ENCODE measurements at regions not wholly inside any gene's neighbourhood (a gene's known extent, or its start where the extent isn't known, plus 50 kb on each side); places are given as distances from the start of the nearest gene placed in this dataset.
"Not testable (repeated sequence)": the region's sequence is repeated elsewhere in the genome, so short reads cannot be mapped to it uniquely, and the experiment has no call there.

DNA sequence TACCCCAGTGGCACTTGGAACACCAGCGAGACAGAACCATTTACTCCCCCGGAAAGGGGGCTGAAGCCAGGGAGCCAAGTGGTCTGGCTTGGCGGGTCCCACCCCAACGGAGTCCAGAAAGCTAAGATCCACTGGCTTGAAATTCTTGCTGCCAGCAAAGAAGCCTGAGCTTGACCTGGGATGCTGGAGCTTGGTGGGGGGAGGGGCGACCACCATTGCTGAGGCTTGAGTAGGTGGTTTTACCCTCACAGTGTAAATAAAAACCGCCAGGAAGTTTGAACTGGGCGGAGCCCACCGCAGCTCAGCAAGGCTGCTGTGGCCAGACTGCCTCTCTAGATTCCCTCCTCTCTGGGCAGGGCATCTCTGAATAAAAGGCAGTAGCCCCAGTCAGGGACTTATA is 62.8 kb downstream of the RPS24 start:
- DNase-seq, result not testable (repeated sequence)

DNA sequence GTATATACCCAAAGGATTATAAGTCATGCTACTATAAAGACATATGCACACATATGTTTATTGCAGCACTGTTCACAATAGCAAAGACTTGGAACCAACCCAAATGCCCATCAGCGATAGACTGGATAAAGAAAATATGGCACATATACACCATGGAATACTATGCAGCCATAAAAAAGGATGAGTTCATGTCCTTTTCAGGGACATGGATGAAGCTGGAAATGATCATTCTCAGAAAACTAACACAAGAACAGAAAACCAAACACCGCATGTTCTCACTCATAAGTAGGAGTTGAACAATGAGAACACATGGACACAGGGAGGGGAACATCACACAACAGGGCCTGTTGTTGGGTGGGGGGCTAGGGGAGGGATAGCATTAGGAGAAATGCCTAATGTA is 68.9 kb downstream of the RPS24 start:
- DNase-seq, result not testable (repeated sequence)

DNA sequence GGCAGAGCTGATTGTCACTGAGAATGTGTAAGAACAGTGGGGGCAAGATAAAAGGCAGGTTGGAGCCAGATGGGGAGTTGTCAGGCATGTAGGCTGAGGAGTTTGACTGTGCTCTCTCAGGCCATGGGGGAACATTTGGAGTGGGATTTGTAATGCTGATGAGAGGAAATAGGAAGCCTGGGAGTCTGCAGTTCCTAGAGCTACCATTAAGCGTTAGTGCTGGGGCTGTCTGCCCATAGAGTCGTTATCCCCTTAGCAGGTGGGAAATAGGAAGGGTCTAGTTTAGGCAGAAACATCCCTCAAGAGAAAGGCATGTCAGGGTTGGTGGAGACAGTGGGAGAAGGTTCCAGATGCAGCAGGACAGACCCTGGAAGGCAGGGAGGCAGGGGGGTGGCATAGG is 75.5 kb downstream of the RPS24 start:
- no peak for DNase-seq

DNA sequence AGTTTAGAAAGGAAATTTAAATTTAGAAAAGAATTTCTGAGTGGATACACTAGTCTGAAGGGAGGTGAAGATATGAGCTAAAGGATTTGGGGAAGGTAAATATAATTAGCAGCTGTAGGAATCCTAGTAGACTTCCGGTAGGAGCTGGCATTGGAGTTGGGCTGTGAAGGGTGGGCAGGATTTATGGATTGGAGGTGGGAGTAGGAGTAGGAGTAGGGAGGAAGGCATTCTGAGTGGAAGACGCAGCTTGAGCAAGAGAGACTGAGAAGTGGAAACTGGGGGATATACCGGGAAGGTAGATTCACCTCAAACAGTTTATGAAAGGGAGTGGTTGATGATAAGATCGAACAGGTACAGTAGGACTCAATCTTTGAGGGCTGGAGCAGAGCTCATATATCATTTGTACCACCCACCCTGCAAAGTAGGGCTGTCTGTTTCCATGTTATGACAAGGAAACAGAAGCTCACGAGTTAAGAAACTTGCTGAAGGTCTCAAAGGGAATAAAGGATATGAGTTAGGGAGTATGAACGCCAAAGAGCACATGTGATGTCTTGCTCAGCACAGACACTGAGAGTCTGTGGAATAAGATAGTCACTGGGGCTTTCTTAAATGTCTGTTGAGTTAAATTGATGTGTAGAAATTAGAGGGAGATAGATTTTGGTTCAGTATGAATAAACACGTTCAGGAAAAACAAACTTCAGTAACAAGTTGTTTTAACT is 81.6 kb downstream of the RPS24 start:
- no peak for DNase-seq

DNA sequence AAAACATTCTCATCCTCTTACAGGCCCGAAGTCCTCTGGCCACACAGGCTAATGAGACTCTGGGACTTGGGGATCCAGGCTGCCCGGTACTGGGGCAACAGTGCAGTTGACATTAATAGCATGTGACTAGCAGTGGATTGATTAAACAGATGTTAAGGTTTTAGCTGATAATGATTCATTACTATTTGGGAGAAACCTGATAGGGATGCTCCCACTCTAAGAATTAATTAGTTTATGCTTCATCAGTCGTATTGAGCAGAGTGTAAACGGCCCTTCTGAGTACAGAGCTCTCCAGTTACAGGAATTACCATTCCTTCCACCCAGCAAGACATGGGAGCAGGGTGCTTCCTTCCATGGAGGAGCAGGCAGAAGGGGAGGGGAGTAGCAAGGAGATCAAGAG is 82.7 kb downstream of the RPS24 start:
- no peak for DNase-seq

DNA sequence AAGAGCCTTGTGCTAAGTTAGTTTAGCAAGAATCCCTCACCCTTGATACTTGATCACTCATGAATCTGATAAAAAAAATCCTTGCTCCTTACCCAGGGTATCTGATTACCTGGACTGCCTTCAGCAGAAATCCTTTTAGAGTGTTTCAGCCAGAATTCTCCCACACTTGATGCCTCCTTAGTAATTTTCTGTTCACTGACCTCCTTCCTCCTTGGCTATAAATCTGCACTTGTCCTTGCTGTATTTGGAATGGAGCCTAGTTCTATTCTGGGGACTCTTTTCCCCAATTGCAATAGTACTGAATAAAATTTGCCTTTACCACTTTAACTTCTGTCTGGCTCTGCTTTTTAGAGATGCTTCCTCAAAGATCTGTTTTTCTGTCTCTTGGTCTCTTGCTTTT is 84.9 kb downstream of the RPS24 start:
- DNase-seq, result no peak

DNA sequence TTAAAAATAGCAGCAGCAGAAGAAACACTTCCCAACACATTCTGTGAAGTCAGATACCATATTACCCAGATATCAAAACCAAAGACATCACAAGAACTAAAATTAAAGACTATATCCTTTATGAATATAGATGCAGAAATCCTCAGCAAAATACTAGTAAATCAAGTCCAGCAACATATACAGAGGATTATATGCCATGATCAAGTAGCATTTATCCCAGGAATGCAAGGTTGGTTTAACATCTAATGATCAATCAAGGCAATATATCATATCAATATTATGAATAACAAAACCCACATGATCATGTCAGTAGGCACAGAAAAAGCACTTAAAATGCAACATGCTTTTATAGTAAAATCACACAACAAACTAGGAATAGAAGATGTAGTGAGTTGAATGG is 88.1 kb downstream of the RPS24 start:
- no peak for DNase-seq

DNA sequence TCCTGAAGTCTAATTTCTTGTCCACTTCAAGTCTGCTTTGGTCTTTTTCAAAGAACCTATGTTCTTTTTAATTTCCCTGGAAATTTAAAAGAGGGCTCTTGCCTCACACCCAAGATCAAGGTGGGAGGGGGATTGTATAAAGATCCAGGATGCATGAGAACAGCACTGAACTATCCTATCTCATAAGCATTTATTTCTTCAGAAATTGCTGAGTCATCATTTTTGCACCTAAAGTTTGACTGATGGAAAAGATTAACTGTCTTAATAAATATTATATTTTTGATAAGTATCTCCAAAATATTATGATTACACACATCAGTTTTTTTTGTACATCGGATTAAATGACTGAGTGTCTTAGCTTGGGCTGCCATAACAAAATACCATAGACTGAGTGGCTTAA is 90.5 kb downstream of the RPS24 start:
- DNase-seq, result no peak

DNA sequence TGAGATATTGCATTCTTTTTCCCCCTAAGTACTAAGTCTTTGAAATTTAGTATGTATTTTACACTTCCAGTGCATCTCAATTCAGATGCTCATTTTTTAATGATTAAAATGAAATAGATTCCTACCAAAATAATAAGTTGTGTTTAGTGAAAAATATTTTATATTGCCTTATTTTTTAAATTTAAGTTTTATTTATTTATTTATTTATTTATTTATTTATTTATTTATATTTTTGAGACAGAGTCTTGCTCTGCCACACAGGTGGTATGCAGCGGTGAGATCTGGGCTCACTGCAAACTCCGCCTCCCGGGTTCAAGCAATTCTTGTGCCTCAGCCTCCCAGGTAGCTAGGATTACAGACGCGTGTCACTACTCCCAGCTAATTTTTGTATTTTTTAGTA is 95.5 kb downstream of the RPS24 start:
- no peak for DNase-seq

DNA sequence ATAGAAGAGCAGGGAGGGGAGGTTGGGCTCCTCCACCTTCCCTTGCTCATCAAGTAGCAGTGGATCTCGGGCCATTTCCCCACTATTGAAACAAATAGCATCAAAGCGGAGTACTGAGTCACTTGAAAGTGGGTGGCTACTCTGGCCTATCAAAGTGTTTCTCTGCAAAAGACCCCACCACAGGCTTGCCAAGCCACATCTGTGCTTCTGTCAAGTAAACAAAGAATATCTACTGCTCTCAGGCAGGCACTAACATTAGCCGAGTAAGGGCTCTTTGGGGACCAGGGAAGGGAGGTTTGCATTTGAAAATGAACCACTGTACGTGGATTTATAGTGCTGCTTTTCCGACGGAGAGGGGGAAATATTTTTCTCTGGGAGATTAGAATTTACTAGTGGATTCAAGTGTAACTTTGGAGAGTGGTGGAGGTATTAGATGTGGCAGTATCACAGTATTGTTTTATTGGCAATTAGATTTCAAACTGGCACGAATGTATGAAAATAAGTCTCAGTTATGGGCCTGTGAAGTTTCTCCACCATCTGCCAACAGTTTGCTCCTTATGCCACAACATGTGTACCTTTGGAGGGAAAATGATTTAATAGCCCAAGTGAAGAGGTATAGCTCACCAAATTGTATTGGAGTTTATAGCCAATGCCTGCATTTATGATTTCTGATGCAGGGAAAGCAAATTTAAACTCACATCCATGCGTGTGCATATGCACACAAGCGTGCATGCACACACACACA is 97.5 kb downstream of the RPS24 start:
- DNase-seq, result no peak

DNA sequence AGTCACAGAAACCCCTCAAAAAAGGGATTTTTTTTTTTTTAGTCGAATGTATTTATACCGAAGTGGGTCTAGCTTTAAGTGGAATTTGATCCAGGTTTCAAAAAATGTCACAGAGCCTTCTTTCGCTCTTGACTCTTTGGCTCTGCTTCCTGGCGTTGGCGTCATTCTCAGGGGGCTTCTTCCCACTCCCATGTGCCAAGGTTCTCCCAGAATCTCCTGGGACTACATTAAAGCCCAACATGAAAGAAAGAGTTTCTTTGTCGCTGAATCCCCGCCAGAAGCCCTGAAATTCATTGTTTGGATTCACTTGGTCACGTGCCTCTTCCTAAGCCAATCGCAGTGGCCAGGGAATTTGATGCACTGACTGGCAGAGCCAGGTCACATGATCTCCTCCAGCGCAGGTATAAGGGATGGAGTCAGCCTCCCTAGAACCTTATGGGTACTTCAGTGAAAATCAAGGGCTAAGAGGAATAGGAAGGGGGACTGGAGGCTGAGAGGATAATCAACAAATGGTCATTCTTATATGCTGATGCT is 101.2 kb downstream of the RPS24 start:
- no peak for DNase-seq

DNA sequence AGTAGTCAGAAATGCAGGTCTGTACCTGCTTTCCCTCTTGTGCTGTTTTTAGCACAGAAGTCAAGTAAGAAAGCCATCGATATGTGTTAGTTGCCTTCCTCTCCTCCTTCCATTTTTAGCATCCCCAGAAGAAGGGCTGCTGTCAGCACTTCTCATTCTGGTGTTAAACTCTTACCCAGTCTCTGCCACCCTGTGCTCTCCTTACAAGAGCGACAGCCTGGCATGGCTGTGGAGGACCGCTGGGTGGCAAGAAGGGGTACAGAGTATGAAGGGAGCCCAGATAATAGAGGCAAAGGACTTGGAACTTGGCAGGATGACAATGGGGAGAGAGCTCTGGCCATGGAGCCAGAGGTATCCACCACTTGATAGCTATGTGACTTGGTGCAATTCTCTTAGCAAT is 103.5 kb downstream of the RPS24 start:
- no peak for DNase-seq

DNA sequence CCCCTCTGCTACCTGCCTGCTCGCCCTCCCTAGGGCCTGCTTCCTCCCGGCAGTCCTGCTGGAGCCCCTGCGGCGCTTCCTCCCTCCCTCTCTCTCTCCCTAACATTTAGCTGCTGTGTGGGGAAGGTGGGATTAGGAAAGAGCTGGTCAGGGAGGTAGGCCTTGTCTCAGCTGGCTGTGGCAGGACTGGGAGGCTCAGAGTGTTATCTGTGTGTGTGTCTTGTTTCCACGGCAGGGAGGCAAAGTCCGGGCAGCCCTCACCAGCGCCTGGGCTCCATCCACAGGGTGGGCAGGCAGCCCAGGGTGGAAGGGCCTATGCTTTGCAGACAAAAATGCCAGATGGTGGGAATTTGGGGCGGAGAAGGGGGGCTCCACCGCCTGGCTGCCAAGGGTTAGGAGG is 105.7 kb downstream of the RPS24 start:
- no peak for DNase-seq

DNA sequence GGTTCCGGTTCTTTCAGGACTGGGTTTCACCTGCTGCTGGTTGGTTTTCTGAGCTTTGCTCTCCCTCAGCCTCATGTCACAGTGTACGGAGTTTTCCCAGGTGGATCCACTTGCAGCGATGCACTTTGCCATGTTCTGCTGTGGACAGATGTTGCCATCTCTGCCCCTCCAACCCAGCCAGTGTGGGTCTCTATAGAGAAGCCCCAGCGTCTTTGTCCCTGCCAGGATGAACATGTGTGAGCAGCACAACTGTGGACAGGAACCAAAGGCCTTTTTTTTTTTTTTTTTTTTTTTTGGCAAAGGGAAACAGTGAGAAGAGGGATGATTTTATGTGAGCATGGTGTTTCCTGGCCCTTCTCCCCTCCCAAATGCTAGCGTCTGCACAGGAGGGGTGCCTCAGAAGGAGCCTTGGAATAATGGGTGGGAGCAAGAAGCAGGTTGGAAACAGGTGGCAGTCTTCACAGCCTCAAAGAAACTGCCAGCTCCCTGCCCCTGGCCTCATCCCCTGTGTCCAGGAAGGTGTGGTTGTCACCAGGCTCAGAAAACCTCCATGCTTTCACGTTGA is 106.5 kb downstream of the RPS24 start:
- no peak for DNase-seq

DNA sequence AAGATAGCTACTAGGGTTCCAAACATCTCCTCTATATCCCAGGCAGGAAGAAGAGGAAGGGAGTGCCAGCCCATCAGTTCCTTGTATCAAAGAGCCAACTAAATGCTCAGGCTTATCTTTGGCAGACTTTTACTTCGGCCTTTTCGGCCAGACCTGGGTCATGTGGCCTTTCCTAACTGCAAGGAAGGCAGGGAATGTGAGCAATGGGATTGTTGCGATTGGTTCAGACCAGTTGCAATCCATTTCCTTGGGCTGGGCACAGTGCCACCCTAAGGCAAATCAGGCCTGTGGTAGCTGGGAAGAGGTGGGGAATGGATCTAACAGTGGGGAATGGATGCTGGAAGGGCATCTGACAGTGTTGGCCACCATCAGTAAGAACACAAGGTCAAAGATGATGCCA is 109.9 kb downstream of the RPS24 start:
- DNase-seq, result no peak

DNA sequence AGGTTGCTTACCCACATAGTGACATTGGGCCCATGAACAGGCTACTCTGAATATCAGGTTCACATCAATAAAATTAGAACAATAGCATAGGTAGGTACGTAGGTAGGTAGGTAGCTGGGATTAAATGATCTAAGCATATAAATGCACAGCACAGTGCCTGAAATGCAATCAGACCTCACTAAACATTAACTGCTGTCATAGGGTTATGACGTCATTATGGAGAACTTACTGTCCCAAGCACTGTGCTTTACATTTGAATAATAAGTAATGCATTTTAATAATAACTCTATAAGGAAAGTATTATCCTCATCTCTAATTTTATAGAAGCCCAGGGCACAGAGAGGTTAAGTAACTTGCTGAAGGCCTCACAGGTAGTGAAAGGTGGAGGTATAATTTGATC is 112.5 kb downstream of the RPS24 start:
- no peak for DNase-seq

DNA sequence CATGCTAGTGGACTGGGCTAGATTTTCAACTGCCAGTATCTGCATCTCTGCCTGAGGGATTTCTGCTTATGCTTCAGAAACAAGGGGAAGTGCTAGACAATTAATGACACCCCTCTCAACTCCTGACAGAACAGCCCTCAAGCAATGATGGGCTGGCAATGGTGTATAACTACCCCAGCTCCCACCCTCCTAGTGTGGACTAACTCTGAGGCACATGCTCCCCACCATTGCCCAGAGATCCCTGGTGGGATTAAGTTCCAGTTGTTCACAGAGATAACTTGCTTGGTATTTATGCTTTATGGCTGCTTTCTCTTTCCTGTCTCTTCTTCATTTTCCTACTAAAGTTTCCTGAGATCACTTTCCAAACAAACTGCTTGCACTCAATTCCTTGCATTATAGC is 113.5 kb downstream of the RPS24 start:
- DNase-seq, result no peak

DNA sequence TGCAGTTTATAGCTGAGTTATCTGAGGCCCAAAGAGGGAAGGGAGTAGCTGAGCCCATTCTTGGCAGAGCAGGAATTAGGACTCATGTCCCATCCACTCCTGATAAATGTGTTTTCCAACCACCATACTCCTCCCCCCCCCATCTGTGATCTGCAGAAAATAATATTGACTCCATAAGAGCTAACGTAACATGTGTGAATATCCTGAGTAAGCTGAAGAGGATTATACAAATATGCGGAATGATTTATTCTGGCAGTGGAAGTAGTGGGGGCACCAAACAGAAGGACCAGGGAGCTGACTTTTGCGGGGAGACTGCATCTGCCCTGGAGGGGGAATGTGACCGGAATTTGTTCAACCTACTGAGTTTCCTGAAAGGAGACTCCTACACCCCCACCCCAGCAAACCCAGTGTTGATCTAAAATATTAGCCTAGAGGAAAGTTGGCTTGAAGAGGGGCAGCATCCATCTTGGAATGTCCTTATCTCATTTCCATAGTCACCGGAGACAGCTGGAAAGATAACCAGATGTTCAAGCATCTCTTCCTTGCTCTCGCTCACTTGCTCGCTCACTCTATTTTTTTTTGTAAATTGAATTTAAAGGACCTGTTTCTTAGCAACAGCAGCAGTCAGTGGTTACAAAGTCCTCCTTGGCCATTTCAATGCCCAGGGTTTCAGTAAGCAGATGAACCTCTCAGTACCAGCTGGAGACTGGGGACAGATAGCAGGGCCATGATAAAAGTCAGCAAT is 114.7 kb downstream of the RPS24 start:
- no peak for DNase-seq

DNA sequence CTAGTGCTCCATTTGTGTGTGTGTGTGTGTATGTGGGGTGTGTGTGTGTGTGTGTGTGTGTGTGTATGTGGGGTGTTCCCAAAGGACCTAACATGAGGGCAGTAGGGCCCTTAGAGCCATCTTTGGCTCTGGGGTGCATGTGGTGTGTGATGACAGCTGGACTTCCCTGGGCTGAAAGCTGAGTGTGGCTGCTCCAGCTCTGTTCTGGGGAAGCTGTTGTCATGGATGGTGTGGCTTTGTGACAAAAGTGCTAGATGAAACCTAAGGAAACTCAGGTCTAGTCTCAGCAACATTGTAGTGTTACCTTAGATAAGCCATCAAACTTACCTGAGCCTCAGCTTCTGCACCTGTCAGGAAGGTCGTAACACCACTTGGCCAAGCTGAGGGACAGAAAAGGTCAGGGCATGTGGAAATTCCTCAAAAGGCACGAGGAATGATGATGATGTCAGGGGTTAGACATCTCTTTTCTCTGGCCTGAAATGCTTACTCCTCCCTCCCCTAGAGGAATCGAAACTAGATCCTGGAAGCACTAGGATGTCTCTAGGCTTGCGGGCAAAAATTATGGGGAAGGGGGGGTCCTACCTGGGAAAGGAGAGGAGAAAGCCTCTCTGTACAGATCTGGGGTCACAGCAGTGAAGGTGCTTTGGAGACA is 115.4 kb downstream of the RPS24 start:
- no peak for DNase-seq

DNA sequence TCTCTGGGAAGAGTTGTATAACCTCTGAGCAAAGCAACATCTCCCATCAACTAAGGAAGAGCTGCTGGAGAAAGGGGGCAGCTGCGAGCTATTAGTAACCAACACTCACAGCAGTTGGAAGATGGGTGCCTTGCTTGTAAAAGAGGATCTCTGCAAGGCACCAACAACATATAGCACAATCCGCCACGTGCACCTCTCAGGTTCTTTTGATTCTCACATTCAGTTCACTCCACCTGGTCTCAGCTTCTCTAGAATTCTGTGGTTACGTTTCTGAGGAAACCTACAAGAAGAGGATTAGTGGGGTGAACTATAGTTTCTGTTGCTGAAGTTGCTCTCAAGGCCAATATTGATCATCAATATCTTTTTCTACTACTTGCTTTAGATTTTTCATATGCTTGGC is 117.1 kb downstream of the RPS24 start:
- DNase-seq, result no peak

DNA sequence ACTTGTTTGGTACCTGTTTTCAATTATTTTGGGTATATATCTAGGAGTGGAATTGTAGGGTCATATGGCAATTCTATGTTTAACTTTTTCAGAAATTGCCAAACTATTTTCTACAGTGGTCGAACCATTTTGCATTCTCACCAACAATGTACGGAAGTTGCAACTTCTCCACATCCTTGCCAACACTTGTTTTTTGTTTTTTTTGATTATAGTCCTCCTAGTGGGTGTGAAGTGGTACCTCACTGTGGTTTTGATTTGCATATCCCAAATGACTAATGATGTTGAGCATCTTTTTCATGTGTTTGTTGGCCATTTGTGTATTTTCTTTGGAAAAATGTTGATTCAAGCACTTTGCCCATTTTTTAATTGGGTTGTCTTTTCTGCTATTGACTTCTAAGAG is 122.1 kb downstream of the RPS24 start:
- DNase-seq, result no peak

DNA sequence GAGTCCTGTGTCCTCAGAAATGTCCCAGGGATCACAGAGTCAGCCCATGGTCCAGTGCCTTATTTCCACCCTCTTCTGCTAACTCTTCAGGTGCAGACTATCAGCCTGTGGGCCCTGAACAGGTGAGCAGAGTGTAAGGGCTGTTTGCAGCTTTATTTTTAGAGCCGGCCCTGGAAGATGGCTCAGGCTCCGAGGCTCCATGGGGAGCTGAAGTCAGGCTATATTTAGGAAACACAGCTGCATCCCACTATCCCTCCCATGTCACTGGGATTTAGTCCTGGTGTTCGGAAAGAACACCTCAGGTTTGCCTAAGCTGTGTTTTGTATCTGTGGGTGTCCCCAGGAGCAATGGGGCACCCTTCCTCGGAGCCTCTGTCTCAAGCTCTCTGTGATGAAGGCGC is 126.9 kb downstream of the RPS24 start:
- no peak for DNase-seq

DNA sequence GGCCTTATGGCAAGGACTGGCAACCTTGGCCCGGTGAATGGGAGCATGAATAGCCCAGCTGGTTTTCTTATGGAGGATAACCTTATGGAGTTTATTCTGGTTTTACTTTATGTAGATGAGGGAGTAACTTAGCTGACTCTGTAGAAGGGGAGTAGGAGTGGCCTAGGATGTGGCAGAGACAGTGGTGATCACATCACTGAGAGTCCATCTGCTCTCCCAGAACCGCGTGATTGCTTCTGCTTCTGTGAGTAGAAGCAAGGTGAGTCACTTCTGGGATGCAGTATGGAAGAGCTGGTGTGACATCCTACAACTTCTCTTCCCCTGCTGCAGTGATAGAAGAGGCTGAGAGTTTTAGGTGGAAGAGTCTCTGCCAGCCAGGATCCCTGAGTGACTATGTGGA is 129.2 kb downstream of the RPS24 start:
- no peak for DNase-seq
